OCI-LY1 (cell line): ENCODE measurements at regions not wholly inside any gene's neighbourhood (a gene's known extent, or its start where the extent isn't known, plus 50 kb on each side); places are given as distances from the start of the nearest gene placed in this dataset.

ENCODE experiments used
- H2AFZ ChIP-seq: fragments of 200-600 bp; sonication (generic), shearing (Covaris generic); 2 replicates; pipeline ENCODE4 v1.6.0; 2014; ENCODE audit warnings: antibody characterized with exemption, mild to moderate bottlenecking, low read length
- H3F3A ChIP-seq: fragments of 200-600 bp; sonication (generic), shearing (Covaris generic); 2 replicates; pipeline ENCODE4 v1.6.0; 2014; ENCODE audit warnings: mild to moderate bottlenecking, antibody characterized with exemption, low read length, moderate library complexity; ENCODE audit not compliant: insufficient read depth
- H3K27ac ChIP-seq: fragments of 200-600 bp; sonication (generic); 2 replicates; pipeline ENCODE4 v1.5.1; 2014; ENCODE audit warnings: low read length, mixed run types, mild to moderate bottlenecking, low read depth; ENCODE audit not compliant: poor library complexity, severe bottlenecking
- H3K27me3 ChIP-seq: fragments of 200-600 bp; sonication (generic); 2 replicates; pipeline ENCODE4 v1.6.0; 2014; ENCODE audit warnings: antibody characterized with exemption, mild to moderate bottlenecking, low read length, moderate library complexity; ENCODE audit not compliant: insufficient read depth
- H3K36me3 ChIP-seq: fragments of 200-600 bp; sonication (generic); 2 replicates; pipeline ENCODE4 v1.6.1; 2014; ENCODE audit warnings: mild to moderate bottlenecking, antibody characterized with exemption, low read length, moderate library complexity, mixed read lengths; ENCODE audit not compliant: insufficient read depth
- H3K4me1 ChIP-seq: fragments of 200-600 bp; sonication (generic); 2 replicates; pipeline ENCODE4 v1.5.1; 2014; ENCODE audit warnings: mild to moderate bottlenecking, low read length, moderate library complexity; ENCODE audit not compliant: insufficient read depth, severe bottlenecking
- H3K4me2 ChIP-seq: fragments of 200-600 bp; sonication (generic), shearing (Covaris generic); 2 replicates; pipeline ENCODE4 v1.6.1; 2014; ENCODE audit warnings: low read length
- H3K4me3 ChIP-seq: fragments of 200-600 bp; sonication (generic); 2 replicates; pipeline ENCODE4 v1.5.1; 2014; ENCODE audit warnings: low read length, low read depth, mild to moderate bottlenecking, mixed read lengths; ENCODE audit not compliant: poor library complexity, severe bottlenecking
- H3K79me2 ChIP-seq: fragments of 200-600 bp; shearing (Covaris generic); 2 replicates; pipeline ENCODE4 v1.6.1; 2016; ENCODE audit warnings: mixed run types, low read length, mixed read lengths; ENCODE audit not compliant: insufficient read depth
- H3K9ac ChIP-seq: fragments of 200-600 bp; sonication (generic), shearing (Covaris generic); 2 replicates; pipeline ENCODE4 v1.6.1; 2014; ENCODE audit warnings: mild to moderate bottlenecking, low read length, mixed read lengths
- H3K9me2 ChIP-seq: fragments of 200-600 bp; sonication (generic), shearing (Covaris generic); 2 replicates; pipeline ENCODE4 v1.6.1; 2014; ENCODE audit warnings: low read depth, mild to moderate bottlenecking, low read length, mixed read lengths
- H3K9me3 ChIP-seq: fragments of 200-600 bp; shearing (Covaris generic); 2 replicates; pipeline ENCODE4 v1.6.1; 2014; ENCODE audit warnings: low read length, mixed read lengths
- H4K20me1 ChIP-seq: fragments of 200-600 bp; sonication (generic), shearing (Covaris generic); 2 replicates; pipeline ENCODE4 v1.6.0; 2016; ENCODE audit warnings: mild to moderate bottlenecking, low read length; ENCODE audit not compliant: insufficient read depth
- CTCF ChIP-seq: fragments of 200-600 bp; sonication (generic), shearing (Covaris generic); IDR thresholded peaks from 2 replicates; pipeline ENCODE4 v1.5.1; 2017; ENCODE audit warnings: mild to moderate bottlenecking, antibody characterized with exemption, low read length, moderate library complexity, mixed read lengths
- EZH2 ChIP-seq: fragments of 200-600 bp; sonication (generic), shearing (Covaris generic); IDR thresholded peaks from 2 replicates; pipeline ENCODE4 v1.8.0; 2017; ENCODE audit warnings: borderline replicate concordance, mixed run types, mild to moderate bottlenecking, antibody characterized with exemption, low read length, moderate library complexity, mixed read lengths

- Histone ChIP-seq H3K9ac (no peak overlapping the region), H3K9me3 (no peaks in the 10 kb centered on the region), H3K27ac (no peak overlapping the region), H3K9me2 (no peaks in the 10 kb centered on the region), H3K4me1 (no peaks in the 10 kb centered on the region), H3K4me3 (no peak overlapping the region), H3K79me2 (no peaks in the 10 kb centered on the region), H3K36me3 (no peaks in the 10 kb centered on the region), H3K4me2 (no peak overlapping the region), H4K20me1 (no peaks in the 10 kb centered on the region), H3F3A (no peaks in the 10 kb centered on the region), H2AFZ (no peak overlapping the region), H3K27me3 (no peaks in the 10 kb centered on the region)
- no peak for TF ChIP-seq EZH2
- no peak for TF ChIP-seq CTCF
Measured at GRCh38 chr14:36027354-36027753, 149.2 kb downstream of the PTCSC3 start.

- Histone ChIP-seq H3K9me2 (no peaks in the 10 kb centered on the region), H3K36me3 (no peaks in the 10 kb centered on the region), H4K20me1 (no peaks in the 10 kb centered on the region), H3K27me3 (no peaks in the 10 kb centered on the region), H3K4me1 (no peaks in the 10 kb centered on the region), H3K4me2 (no peak overlapping the region), H3K27ac (no peak overlapping the region), H3K9me3 (no peaks in the 10 kb centered on the region), H2AFZ (no peak overlapping the region), H3K9ac (no peak overlapping the region), H3F3A (no peaks in the 10 kb centered on the region), H3K79me2 (no peaks in the 10 kb centered on the region), H3K4me3 (no peak overlapping the region)
- no peak for TF ChIP-seq CTCF
- TF ChIP-seq EZH2 = no peak
Measured at GRCh38 chr14:36022765-36023410, 153.6 kb downstream of the PTCSC3 start.

GRCh38 chr14:36021591-36022320 lies 154.8 kb downstream of the PTCSC3 start:
- no peaks in the 10 kb centered on the region for H3K9me2 ChIP-seq
- H3K79me2 ChIP-seq = no peaks in the 10 kb centered on the region
- TF ChIP-seq EZH2 = no peak
- TF ChIP-seq CTCF = no peak
- no peaks in the 10 kb centered on the region for H4K20me1 ChIP-seq
- no peak overlapping the region for H3K9ac ChIP-seq
- H3K27ac ChIP-seq = no peak overlapping the region
- no peak overlapping the region for H3K4me2 ChIP-seq
- H3K4me1 ChIP-seq = no peaks in the 10 kb centered on the region
- H2AFZ ChIP-seq = no peak overlapping the region
- H3K27me3 ChIP-seq = no peaks in the 10 kb centered on the region
- no peaks in the 10 kb centered on the region for H3K36me3 ChIP-seq
- H3F3A ChIP-seq = no peaks in the 10 kb centered on the region
- H3K4me3 ChIP-seq = no peak overlapping the region
- H3K9me3 ChIP-seq = no peaks in the 10 kb centered on the region
